ENCODE measurements at regions not wholly inside any gene's neighbourhood (a gene's known extent, or its start where the extent isn't known, plus 50 kb on each side); places are given as distances from the start of the nearest gene placed in this dataset.

- peak; percentile 70 for DNase-seq
These were observed 580.8 kb downstream of the CCDC171 start for GRCh38 chr9:16133556-16134227.

GRCh38 chr9:16134351-16134750, 581.5 kb downstream of the CCDC171 start:
- no peak for DNase-seq

DNA sequence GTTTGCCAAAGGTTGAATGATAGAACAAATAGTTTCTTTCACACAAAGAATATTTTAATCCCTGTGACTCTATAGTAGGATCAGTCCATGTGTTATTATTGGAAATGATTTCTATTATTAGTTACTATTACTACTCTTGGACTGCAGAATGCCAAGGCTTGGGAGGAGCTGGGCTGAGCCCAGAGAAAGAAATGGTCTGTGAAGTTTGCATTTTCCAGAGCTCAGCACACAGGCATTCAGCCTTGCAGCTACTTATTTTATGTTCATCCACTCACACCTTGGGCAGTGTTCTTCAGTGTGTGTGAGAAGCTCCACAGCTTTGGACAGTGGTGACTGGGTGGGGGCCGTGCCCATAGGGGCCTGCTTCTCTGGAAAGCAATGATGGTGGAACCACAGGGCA, 583.1 kb downstream of the CCDC171 start:
- DNase-seq: no peak

DNA sequence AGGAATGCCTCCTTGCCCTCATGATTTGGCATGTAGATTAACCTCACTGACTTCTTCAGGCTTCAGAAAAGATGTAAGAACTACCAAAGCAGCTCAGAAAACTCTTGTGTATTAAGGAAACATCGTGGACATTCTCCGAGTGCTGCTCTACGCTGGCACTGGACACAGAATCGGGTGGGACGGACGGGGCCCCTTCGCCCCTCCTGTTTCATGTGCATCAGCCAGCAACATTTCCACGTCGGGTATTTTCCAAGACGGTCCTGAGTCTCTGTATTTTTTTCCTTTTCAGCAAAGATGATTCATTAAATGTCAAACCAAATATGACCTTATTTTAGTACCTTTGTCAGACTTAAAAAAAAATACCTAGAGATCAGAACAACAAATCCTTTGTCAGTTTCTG, 583.6 kb downstream of the CCDC171 start:
- no peak for DNase-seq

GRCh38 chr9:16136961-16137360, 584.1 kb downstream of the CCDC171 start:
- no peak for DNase-seq

DNA sequence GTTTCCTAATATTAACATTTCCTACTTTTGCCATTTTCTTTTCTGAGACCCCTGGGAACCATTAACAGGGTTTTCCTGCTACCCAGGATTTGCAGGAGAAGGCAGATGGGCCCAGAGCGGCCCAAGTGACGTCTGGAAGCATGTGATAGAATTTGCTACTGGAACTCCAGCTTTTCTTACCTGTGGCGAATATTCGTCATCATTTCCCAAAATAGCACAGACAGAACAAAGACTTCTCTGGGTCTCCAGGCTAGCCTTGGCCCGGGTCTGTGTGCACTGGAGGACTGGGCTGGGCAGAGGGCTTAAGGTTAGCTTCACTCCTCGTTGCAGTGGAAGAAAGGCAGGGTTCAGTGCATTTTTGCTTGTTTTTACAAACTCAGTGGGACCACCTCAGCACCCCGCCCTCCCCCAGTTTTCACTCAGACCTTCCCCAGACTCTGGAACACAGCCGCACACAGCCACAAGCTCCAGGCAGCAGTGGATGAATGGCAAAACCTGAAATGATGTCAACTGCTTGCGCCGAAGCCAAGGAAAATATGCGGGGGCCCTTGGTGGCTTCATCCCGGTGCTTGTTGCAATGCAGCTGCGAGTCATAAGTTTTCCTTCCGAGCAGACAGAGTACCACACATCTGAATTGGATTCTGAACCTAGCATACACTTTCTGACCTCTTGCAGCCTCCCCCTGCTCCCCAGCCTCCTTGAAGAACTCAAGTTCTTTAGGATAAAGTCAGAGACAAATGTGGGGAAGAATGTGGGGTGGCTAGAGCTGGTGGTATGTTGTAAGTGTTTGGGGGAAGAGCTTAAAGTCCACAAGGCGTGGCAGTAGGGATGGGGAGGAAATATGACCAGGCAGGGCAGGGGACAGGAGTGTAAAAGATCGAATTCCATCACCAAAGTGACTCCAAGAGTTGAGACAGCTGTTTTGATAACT, 586.0 kb downstream of the CCDC171 start:
- no peak for DNase-seq

GRCh38 chr9:16139774-16140173, 586.9 kb downstream of the CCDC171 start:
- DNase-seq: no peak

GRCh38 chr9:16143310-16143709, 590.5 kb downstream of the CCDC171 start:
- DNase-seq: no peak

- DNase-seq: no peak
These were observed 591.4 kb downstream of the CCDC171 start for GRCh38 chr9:16143947-16144890.

GRCh38 chr9:16145196-16145950, 592.5 kb downstream of the CCDC171 start:
- DNase-seq: no peak

DNA sequence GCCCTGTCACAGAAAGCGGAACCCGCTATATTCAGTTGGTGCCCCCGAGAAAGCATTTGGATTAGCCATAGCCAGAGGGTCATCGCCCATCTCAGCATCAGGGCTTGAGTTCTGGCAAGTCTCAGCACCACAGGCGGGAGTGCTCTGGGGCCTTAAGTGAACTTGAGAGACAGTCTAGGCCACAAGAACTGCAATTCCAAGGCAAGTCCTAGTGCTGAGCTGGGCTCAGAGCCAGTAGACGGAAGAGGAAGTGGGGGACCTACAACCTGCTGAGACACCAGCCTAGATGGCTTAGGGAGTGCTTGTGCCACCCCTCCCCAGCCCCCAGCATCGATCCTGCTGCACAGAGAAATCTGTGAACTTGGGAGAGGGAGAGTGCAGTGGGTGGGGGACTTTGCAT, 594.9 kb downstream of the CCDC171 start:
- no peak for DNase-seq

DNA sequence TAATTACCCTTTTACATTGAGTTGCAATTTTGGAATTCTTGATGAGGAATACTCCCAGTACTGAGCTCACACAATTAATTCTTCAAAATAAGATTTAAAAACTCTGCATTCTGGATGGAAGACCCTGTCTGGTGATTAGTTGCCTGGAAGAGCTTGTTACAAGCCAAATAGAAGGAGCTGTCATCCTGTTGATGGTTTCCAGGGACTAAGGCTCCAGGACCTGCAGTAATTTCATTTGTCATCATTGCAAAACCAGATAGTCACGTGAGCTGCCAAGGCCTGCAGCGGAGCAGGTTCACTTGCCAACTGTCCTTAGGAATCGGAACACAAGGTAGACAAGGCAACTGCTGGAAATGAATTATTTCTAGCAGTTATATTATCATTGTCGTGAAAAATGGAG, 597.7 kb downstream of the CCDC171 start:
- no peak for DNase-seq

DNA sequence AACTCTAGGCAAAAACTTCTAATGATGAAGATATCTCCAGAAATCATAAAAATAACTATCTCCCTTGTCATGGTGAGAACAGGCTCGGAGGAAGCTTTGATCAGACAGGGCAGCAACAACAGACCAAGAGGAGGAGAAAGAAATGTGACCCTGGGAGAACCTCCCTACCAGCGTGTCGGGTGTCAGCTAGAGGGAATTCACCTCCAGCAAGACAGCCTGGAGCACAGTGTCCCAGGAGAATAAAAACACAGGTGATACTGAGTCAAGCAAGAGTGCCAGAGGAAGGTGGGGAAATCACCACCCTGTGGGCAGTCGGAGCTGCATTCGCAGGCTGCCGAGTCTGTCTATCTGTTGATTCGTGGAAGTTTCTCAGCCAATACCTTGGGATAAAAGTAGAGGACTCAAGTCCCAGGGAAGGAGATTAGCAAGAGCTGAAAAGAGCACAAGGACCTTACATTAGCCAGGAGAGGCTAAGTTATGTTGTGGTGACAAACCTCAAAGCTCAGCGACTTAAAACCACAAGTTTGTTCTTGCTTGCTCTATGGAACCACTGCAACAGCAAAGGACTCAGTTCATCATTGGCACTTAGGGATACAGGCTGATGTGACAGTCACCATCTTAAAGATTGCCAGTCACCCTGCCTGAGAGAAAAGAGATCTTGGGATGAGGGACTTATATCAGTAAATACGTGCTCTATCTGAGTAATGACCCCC, 598.3 kb downstream of the CCDC171 start:
- DNase-seq: no peak

DNA sequence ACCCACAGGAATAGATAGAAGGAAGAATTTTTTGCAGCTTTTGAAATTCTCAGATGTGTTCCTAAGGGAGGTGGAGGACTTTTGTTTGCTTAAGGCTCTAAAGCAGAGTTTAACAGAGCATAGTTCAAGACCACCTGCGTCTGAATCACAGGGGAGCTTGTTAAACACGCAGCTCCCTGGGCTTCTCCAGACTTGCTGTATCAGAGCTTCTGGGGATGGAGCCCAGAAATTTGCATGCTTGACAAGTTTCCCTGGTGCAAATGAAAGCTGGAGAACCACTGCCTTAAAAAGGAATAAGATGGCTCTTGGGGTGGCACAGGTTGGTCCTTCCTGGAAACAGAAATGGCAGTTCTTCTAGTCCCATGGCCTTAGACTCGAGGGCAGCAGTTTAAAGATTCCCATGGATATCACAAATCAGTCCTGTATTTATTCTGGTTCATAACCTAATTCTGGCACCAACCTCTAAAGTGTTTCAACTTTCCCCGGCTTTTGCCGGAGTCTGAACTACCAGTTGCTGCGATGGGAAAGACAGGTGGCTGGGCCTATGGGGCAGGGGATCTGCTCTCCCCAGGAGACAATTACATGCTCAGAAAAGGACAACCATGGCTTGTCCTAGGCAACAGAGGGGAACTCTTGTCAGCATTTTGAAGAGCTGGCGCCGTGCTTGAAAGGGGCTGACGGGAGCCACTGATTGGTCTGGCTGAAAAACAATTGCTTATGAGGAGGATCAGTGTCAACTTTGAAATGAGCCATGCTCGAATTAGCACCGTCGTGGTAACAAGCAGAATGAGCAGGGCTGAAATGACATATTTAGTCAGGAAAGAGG, 599.6 kb downstream of the CCDC171 start:
- no peak for DNase-seq

GRCh38 chr9:16153221-16153620, 600.4 kb downstream of the CCDC171 start:
- no peak for DNase-seq

DNA sequence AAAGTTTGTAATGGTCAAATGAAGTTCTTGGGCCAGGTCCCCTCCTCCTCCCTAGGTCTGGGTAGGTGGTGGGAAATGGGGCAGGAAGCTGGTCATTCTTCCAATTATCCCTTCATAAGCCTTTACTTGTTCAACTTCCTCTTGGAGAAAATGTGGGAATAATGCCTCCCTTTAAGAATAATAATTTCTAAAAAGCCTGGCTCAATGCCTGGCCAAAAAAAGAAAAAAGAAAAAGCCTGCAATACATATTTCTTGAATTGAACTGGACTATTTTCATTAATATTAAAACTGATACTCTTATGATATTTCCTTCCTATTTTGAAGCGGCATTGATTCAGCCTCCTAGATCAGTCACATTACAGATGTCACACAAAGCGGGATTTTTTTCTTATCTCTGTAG, 600.9 kb downstream of the CCDC171 start:
- DNase-seq: no peak

GRCh38 chr9:16154521-16155078, 601.8 kb downstream of the CCDC171 start:
- DNase-seq: no peak

DNA sequence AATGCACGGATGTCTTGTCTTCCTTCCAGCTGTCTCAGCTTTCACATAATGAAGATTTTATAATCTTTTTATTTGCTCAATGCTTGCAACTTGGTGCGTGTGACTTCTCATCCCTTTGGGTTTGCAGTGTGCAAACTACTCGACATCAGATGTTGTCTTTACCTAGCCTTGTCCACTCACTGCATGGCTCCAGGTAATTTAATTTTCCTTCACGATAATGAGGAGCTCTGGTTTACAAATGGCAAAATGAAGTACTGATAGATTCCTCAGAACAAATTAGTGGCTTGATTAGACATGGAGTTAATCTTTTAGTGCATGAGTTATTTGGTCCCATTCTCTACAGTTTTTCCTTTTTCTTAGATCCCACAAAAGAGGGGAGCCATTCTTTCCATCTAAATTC, 603.0 kb downstream of the CCDC171 start:
- DNase-seq: no peak

- DNase-seq: no peak
These were observed 604.4 kb downstream of the CCDC171 start for GRCh38 chr9:16157216-16157615.

DNA sequence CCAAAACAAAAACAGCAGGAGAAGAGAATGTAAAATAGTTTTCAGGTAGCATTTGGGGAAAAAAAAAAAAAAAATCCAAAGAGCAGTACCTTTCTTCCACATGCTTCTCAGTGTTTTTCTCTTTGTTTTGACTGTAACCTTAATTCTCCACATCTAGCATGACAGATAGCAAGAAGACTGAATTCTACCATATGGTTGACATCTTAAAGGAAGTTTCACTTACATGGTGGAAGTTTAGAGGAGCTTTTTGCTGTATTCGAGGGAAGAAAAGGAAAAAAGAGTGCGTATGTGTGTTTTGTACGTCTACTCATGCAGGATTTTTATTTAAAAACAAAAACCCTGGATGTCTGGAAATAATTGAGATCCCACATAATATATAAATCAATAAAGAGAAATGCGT, 604.8 kb downstream of the CCDC171 start:
- no peak for DNase-seq
